GM18502 (cell line): ENCODE measurements at regions not wholly inside any gene's neighbourhood (a gene's known extent, or its start where the extent isn't known, plus 50 kb on each side); places are given as distances from the start of the nearest gene placed in this dataset.
"Not testable (repeated sequence)": the region's sequence is repeated elsewhere in the genome, so short reads cannot be mapped to it uniquely, and the experiment has no call there.

Experiments
- ATAC-seq: cut with Tn5 transposase; IDR thresholded peaks from one replicate; pipeline ENCODE4 v1.9.1; 2021; ENCODE audit warnings: mild to moderate bottlenecking; ENCODE audit not compliant: unreplicated experiment, poor library complexity

DNA sequence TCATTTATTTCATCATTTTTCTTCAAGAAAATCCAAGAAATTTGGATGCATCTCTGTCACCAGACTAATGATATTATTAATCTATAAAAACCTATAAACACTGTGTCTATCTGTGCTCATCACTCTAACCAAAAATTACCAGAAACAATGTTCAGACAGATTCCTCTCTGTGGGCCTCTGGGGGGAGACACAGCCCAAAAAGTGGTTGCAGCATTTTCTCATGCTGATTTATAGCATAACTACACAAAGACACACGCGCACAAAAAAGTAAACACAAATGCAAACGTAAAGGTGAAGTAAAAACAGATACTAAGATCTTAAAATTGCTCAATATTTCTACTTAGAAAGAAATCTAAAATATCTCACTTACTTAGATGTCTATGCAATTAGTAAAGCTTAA is 976.0 kb downstream of the GBE1 start:
- no peak for ATAC-seq

GRCh38 chr3:80771085-80771484 is 990.4 kb downstream of the GBE1 start:
- no peak for ATAC-seq

- no peak for ATAC-seq
These were observed 991.1 kb downstream of the GBE1 start for GRCh38 chr3:80770106-80771074.

GRCh38 chr3:80769683-80770082 is 991.8 kb downstream of the GBE1 start:
- no peak for ATAC-seq

DNA sequence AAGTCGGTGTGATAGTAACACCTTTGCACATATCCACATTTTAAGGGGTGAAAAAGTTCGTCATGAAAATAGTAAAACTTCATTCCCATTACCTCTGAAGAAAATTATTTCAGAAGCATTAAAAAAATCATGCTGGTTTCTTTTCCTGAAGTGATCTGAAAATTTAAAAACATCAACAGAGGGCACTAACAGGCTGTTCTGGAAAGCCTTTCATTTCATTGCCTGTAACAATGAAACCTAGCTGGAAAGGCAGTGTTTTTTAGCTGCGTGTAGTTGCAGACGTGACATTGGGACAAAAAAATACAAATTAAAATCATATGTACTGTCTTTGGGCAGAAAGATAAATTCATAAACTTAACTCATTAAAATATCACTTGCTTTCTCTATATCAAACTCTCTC is 993.8 kb downstream of the GBE1 start:
- no peak for ATAC-seq

GRCh38 chr3:80754969-80755368 is 987.2 kb upstream of the ROBO1 start:
- no peak for ATAC-seq

- ATAC-seq: no peak
These were observed 985.2 kb upstream of the ROBO1 start for GRCh38 chr3:80753021-80753420.

- ATAC-seq: no peak
These were observed 982.8 kb upstream of the ROBO1 start for GRCh38 chr3:80750637-80751036.

- ATAC-seq: no peak
These were observed 967.1 kb upstream of the ROBO1 start for GRCh38 chr3:80734920-80735319.

- no peak for ATAC-seq
These were observed 966.7 kb upstream of the ROBO1 start for GRCh38 chr3:80734483-80734882.

DNA sequence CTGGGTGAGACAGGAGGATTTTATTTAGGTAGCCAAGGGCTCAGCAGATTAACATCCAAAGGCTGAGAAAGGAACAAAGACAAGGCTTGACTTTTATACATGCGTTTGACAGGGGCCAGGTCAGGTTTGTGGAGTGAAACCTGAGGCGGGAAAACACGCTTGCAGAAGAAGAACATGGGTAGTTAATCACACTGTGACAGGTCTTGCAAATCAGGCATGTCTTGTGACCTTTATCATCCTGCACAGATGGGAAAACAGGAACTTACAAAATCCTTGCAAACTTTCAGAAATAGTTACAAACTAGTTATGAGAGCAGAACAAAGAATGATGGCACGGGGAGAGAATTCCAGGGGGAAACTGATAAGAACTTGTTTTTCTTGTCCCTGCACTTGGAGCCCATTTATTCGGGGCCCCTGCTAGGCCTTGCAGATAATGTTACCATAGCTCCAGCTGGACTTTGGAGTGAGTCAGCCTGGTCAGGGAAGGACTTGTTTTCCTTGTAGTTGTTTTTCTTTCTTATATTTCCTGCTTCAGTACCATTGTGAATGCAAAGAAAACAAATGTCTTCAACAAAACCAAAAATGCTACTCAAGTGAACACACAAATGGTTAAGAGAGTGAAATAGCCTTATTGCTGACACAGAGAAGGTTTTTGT is 965.9 kb upstream of the ROBO1 start:
- no peak for ATAC-seq

DNA sequence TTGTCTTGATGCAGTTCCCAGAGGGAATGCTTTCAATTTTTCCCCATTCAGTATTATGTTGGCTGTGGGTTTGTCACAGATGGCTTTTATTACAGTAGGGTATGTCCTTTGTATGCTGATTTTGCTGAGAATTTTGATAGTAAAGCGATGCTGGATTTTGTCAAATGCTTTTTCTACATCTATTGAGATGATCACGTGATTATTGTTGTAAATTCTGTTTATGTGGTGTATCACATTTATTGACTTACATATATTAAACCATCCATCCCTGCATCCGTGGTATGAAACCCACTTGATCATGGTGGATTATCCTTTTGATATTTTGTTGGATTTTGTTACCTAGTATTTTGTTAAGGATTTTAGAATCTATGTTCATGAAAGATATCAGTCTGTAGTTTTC is 959.8 kb upstream of the ROBO1 start:
- ATAC-seq: not testable (repeated sequence)

- not testable (repeated sequence) for ATAC-seq
These were observed 942.0 kb upstream of the ROBO1 start for GRCh38 chr3:80709597-80710322.

DNA sequence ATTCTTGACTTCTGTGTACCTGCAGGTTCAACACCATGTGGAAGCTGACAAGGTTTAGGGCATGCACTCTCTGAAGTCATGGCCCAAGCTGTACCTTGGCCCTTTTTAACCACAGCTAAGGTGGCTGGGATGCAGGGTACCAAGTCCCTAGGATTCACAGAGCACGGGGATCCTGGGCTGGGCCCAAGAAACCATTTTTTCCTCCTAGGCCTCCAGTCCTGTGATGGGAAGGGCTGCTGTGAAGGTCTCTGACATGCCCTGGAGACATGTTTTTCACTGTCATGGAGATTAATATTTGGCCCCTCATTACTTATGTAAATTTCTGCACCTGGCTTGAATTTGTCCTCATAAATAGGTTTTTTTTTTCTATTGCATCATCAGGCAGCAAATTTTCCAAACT is 937.5 kb upstream of the ROBO1 start:
- ATAC-seq: no peak

DNA sequence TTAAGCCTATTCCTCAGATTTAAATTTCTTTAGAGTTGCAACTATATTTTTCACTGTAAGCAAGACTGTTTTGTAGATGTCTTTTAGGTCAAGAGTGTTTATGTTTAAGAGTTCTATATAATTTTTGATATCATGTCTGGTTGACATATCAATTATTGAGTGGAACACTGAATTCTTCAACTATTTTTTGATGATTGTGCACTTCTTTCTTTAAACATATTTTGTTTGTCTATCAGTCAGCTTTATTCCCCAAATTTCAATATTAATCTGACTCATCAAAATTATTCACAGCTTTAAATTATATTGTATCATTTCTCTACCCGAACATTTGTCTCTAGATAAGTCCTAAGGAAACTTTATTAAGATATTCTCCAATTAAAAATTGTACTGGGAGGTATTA is 933.6 kb upstream of the ROBO1 start:
- no peak for ATAC-seq

GRCh38 chr3:80697291-80697690 is 929.5 kb upstream of the ROBO1 start:
- no peak for ATAC-seq

- no peak for ATAC-seq
These were observed 928.5 kb upstream of the ROBO1 start for GRCh38 chr3:80696280-80696679.

GRCh38 chr3:80688814-80689213 is 921.0 kb upstream of the ROBO1 start:
- no peak for ATAC-seq

DNA sequence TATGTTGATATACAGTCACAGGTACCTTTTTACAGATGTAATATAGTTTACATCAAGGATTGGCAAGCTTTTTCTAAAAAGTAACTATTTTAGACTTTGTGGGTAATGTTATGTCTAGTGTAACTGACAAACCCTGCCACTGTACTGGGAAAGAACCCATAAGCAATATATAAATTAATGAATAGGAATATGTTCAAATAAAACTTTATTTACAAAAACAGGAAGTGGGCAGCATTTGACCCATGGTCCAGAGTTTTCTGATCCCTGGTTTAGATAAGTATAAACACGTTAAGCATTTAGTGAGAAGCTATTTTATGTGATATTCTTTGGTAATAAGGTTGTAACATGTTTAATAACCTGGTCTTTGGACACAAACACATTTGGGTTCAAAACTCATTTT is 915.2 kb upstream of the ROBO1 start:
- ATAC-seq: no peak

GRCh38 chr3:80682235-80682634 is 914.4 kb upstream of the ROBO1 start:
- no peak for ATAC-seq

GRCh38 chr3:80677796-80678195 is 910.0 kb upstream of the ROBO1 start:
- no peak for ATAC-seq
